Vagina (tissue), 2 donors: ENCODE measurements at regions not wholly inside any gene's neighbourhood (a gene's known extent, or its start where the extent isn't known, plus 50 kb on each side); places are given as distances from the start of the nearest gene placed in this dataset.
"Not testable (repeated sequence)": the region's sequence is repeated elsewhere in the genome, so short reads cannot be mapped to it uniquely, and the experiment has no call there.

Source experiments
- DNase-seq, 2 donors: peaks; one replicate each; pipeline ENCODE4 v3.0.0-alpha.2; 2017; ENCODE audit errors: extremely low spot score in 2 of 2
- H3K27ac ChIP-seq: fragments of 200-600 bp; sonication (generic); one replicate; pipeline ENCODE4 v1.5.1; 2019
- H3K27me3 ChIP-seq: fragments of 200-600 bp; sonication (generic); one replicate; pipeline ENCODE4 v1.5.1; 2019
- H3K36me3 ChIP-seq, 2 donors: fragments of 200-600 bp; sonication (generic); one replicate each; pipeline ENCODE4 v1.5.1; 2017 to 2019
- H3K4me1 ChIP-seq: fragments of 200-600 bp; sonication (generic); one replicate; pipeline ENCODE4 v1.5.1; 2019
- H3K4me3 ChIP-seq, 2 donors: fragments of 200-600 bp; sonication (generic); 1 replicate in 1 of 2; 2 replicates in 1 of 2; pipeline ENCODE4 v1.5.1; 2016 to 2019
- H3K9me3 ChIP-seq: fragments of 200-600 bp; sonication (generic); one replicate; pipeline ENCODE4 v1.5.1; 2019
- intact Hi-C: fragments of 100-400 bp; cut with DNase I; formaldehyde crosslinking; loops from one replicate; pipeline ENCODE4 v1.15.1; 2023

- H3K4me1 ChIP-seq, H3K9me3 ChIP-seq, H3K36me3 ChIP-seq, H3K27me3 ChIP-seq, H3K27ac ChIP-seq, intact Hi-C loops, H3K4me3 ChIP-seq: not testable (repeated sequence)
- peak; percentile 13 to 52 for DNase-seq
Observed at GRCh38 chr12:9421520-9422086, 186.1 kb downstream of the KLRB1 start.

DNA sequence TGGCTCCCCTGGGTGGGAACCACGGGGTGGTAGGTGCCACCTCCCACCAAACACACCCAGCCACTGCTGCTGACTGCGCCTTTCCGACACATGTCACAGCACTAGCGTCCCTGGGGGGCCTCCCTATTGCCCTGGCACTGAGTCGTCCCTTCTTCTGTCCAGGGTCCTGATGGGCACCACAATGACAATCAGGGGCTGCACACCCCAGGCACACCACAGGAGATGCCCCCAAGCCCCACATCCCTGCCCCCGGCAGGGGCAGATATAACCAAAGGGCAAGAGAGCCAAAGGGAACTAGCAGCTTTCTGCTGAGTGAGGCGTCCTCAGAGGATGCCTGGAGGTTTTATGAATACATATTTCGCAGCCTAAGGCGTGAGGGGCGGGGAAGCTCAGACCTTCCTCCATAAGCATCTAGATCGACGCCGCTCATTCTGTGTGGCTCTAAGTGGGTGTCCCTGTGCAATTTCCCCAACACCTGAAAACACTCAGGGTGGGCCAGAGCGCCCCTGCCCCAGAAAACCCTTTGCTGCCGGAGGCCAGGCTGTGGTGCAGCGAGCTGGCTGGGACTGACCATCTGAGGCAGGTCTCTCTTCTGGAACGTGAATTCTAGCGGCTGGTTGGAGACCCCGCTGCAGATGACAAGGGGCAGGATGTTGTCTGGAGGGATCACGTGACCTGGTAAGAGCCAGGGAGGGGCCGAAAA lies 186.7 kb downstream of the KLRB1 start:
- H3K27me3 ChIP-seq, intact Hi-C loops, H3K27ac ChIP-seq, H3K4me3 ChIP-seq, H3K9me3 ChIP-seq, H3K4me1 ChIP-seq, H3K36me3 ChIP-seq: not testable (repeated sequence)
- DNase-seq, result peak; percentile 37 to 67

DNA sequence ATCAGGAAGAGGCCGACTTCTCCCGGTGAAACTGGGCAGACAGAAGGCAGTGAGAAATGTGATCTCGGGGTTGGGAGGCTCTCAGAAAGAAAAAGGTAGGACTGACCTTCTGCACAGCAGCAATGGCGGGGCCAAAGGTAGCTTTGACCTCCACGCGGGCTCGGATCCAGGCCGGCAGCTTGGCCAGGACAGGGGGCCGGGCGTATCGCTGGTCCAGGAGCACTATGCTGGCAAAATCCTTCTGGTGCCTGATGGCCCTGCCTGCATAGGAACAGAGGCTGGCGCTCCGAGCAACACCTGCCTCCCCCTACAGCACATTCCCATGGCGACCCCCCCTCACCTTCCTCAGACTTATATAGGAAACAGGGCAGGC lies 189.1 kb downstream of the KLRB1 start:
- H3K4me1 ChIP-seq, H3K36me3 ChIP-seq, H3K27me3 ChIP-seq, H3K27ac ChIP-seq, intact Hi-C loops, H3K4me3 ChIP-seq, H3K9me3 ChIP-seq: not testable (repeated sequence)
- DNase-seq, result peak in 1 of 2 donors; percentile 14

GRCh38 chr12:9417947-9418668 lies 189.6 kb downstream of the KLRB1 start:
- H3K9me3 ChIP-seq, H3K36me3 ChIP-seq, intact Hi-C loops, H3K4me1 ChIP-seq, H3K4me3 ChIP-seq, H3K27me3 ChIP-seq, H3K27ac ChIP-seq: not testable (repeated sequence)
- DNase-seq, result peak in 1 of 2 donors; percentile 7

GRCh38 chr12:9417341-9417740 lies 190.4 kb downstream of the KLRB1 start:
- H3K27me3 ChIP-seq, H3K4me1 ChIP-seq, H3K9me3 ChIP-seq, H3K36me3 ChIP-seq, H3K4me3 ChIP-seq, DNase-seq, H3K27ac ChIP-seq, intact Hi-C loops: not testable (repeated sequence)

GRCh38 chr12:9416346-9416745 lies 191.4 kb downstream of the KLRB1 start:
- H3K4me3 ChIP-seq, H3K36me3 ChIP-seq, H3K9me3 ChIP-seq, H3K27ac ChIP-seq, H3K4me1 ChIP-seq, intact Hi-C loops, H3K27me3 ChIP-seq: not testable (repeated sequence)
- peak; percentile 64 to 65 for DNase-seq

GRCh38 chr12:9415898-9416297 lies 191.8 kb downstream of the KLRB1 start:
- H3K4me1 ChIP-seq, H3K27ac ChIP-seq, H3K36me3 ChIP-seq, H3K27me3 ChIP-seq, H3K9me3 ChIP-seq, H3K4me3 ChIP-seq, intact Hi-C loops: not testable (repeated sequence)
- peak in 1 of 2 donors; percentile 58 for DNase-seq

GRCh38 chr12:9413862-9414261 lies 193.9 kb downstream of the KLRB1 start:
- H3K27me3 ChIP-seq, H3K27ac ChIP-seq, H3K4me1 ChIP-seq, H3K4me3 ChIP-seq, intact Hi-C loops, H3K36me3 ChIP-seq, H3K9me3 ChIP-seq: not testable (repeated sequence)
- peak in 1 of 2 donors; percentile 71 for DNase-seq

- intact Hi-C loops, result not testable (repeated sequence)
Observed at GRCh38 chr12:9412459-9412858, 195.3 kb downstream of the KLRB1 start.

GRCh38 chr12:9411616-9412268 lies 196.0 kb downstream of the KLRB1 start:
- intact Hi-C loops, H3K27ac ChIP-seq, H3K36me3 ChIP-seq, H3K4me1 ChIP-seq, H3K4me3 ChIP-seq, H3K9me3 ChIP-seq, H3K27me3 ChIP-seq: not testable (repeated sequence)
- DNase-seq, result peak in 1 of 2 donors; percentile 77

More at GRCh38 chr12:9412459-9412858, 195.3 kb downstream of the KLRB1 start:
- H3K27ac ChIP-seq, H3K4me1 ChIP-seq, H3K27me3 ChIP-seq, H3K9me3 ChIP-seq, H3K4me3 ChIP-seq, H3K36me3 ChIP-seq: not testable (repeated sequence)
- peak in 1 of 2 donors; percentile 40 for DNase-seq

- H3K4me3 ChIP-seq, result peak overlapping the region in 1 of 2 donors; percentile 16
- DNase-seq, H3K9me3 ChIP-seq, H3K4me1 ChIP-seq, H3K36me3 ChIP-seq, H3K27ac ChIP-seq, intact Hi-C loops, H3K27me3 ChIP-seq: not testable (repeated sequence)
Observed at GRCh38 chr12:9407425-9407748, 199.2 kb upstream of the PZP start.
